B cell (primary cell): ENCODE measurements at regions not wholly inside any gene's neighbourhood (a gene's known extent, or its start where the extent isn't known, plus 50 kb on each side); places are given as distances from the start of the nearest gene placed in this dataset.

ENCODE experiments used
- ATAC-seq: fragments of 200-7000 bp; cut with Tn5 transposase; one replicate; pipeline ENCODE4 v1.10.0; 2021; ENCODE audit warnings: low read depth, mild to moderate bottlenecking, moderate number of reproducible peaks, moderate library complexity
- CTCF ChIA-PET: fragments of 350-600 bp; sonication (Branson Sonifier 250); formaldehyde crosslinking; loops from one replicate; lab custom pipeline; 2021; ENCODE audit warnings: antibody characterized with exemption, inconsistent platforms; lab: Charles Lee
- POLR2A ChIA-PET: fragments of 350-600 bp; sonication (Branson Sonifier 250); formaldehyde crosslinking; loops from one replicate; lab custom pipeline; 2021; ENCODE audit warnings: antibody characterized with exemption; lab: Charles Lee
- DNase-seq: peaks from one replicate; pipeline ENCODE4 v3.0.0; 2013
- H2AFZ ChIP-seq: 2 replicates; pipeline ENCODE4 v1.6.1; 2012; ENCODE audit warnings: mild to moderate bottlenecking, low read depth, low read length; ENCODE audit not compliant: insufficient read depth, poor library complexity, severe bottlenecking
- H3K27ac ChIP-seq, 2 donors: 1 replicate in 1 of 2; 2 replicates in 1 of 2; pipeline ENCODE4 v1.5.1; 2012 to 2013; ENCODE audit warnings: low read length in 2 of 2, mild to moderate bottlenecking in 2 of 2, moderate library complexity in 1 of 2
- H3K27me3 ChIP-seq, 4 experiments: fragments of 200-600 bp in 1 of 4; sonication (generic) in 1 of 4; replicated peaks in 1 of 4; 1 replicate in 2 of 4; 2 replicates in 2 of 4; pipeline versions ENCODE4 v1.6.1 to v1.7.0; 2013 to 2016; ENCODE audit warnings: low read length in 3 of 4, mild to moderate bottlenecking in 2 of 4, mixed read lengths in 1 of 4, moderate library complexity in 1 of 4; ENCODE audit not compliant: insufficient read depth in 4 of 4, control insufficient read depth in 3 of 4; ENCODE audit errors: control extremely low read depth in 1 of 4
- H3K36me3 ChIP-seq, 2 experiments: replicated peaks in 1 of 2; 1 replicate in 1 of 2; 2 replicates in 1 of 2; pipeline versions ENCODE4 v1.6.1 to v1.7.1; 2013; ENCODE audit warnings: low read length in 1 of 2; ENCODE audit not compliant: insufficient read depth in 2 of 2, control insufficient read depth in 1 of 2; ENCODE audit errors: control extremely low read depth in 1 of 2, extremely low read depth in 1 of 2
- H3K4me1 ChIP-seq, 2 donors: fragments of 200-600 bp in 1 of 2; sonication (generic) in 1 of 2; 1 replicate in 1 of 2; 2 replicates in 1 of 2; pipeline versions ENCODE4 v1.5.1 to v1.6.1; 2013 to 2017; ENCODE audit warnings: low read length in 2 of 2; ENCODE audit not compliant: control insufficient read depth in 2 of 2, insufficient read depth in 2 of 2
- H3K4me2 ChIP-seq: replicated peaks from 2 replicates; pipeline ENCODE3; 2012; ENCODE audit warnings: mild to moderate bottlenecking, low read depth, low read length; ENCODE audit not compliant: poor library complexity, severe bottlenecking
- H3K4me3 ChIP-seq, 5 experiments: fragments of 200-600 bp in 1 of 5; sonication (generic) in 1 of 5; 1 replicate in 3 of 5; 2 replicates in 2 of 5; pipeline versions ENCODE4 v1.5.1 to v1.7.0; 2011 to 2016; ENCODE audit warnings: low read length in 4 of 5, mild to moderate bottlenecking in 4 of 5, low read depth in 2 of 5, control low read depth in 1 of 5, moderate library complexity in 1 of 5; ENCODE audit not compliant: insufficient read depth in 1 of 5; ENCODE audit errors: control extremely low read depth in 1 of 5, extremely low read depth in 1 of 5
- H3K79me2 ChIP-seq: fragments of 200-600 bp; sonication (generic); one replicate; pipeline ENCODE4 v1.6.0; 2016; ENCODE audit warnings: low read length; ENCODE audit not compliant: control insufficient read depth, insufficient read depth
- H3K9ac ChIP-seq: fragments of 200-600 bp; sonication (generic); 2 replicates; pipeline ENCODE4 v1.6.1; 2017; ENCODE audit warnings: mild to moderate bottlenecking, low read length, moderate library complexity
- H3K9me3 ChIP-seq, 3 donors: one replicate each; pipeline versions ENCODE4 v1.6.1 to v1.7.1; 2013; ENCODE audit warnings: low read length in 2 of 3; ENCODE audit not compliant: control insufficient read depth in 2 of 3, insufficient read depth in 1 of 3; ENCODE audit errors: control extremely low read depth in 1 of 3
- H4K20me1 ChIP-seq: 2 replicates; pipeline ENCODE4 v1.6.0; 2012; ENCODE audit warnings: mild to moderate bottlenecking, low read length; ENCODE audit not compliant: insufficient read depth, control insufficient read depth, poor library complexity, severe bottlenecking
- H3K27ac Mint-ChIP-seq: one replicate; pipeline ENCODE4 v1.8.0; 2021; ENCODE audit warnings: mixed read lengths
- H3K27me3 Mint-ChIP-seq: one replicate; pipeline ENCODE4 v1.8.0; 2021; ENCODE audit warnings: mixed read lengths
- H3K4me1 Mint-ChIP-seq: one replicate; pipeline ENCODE4 v1.8.0; 2021; ENCODE audit warnings: mixed read lengths
- H3K4me3 Mint-ChIP-seq: one replicate; pipeline ENCODE4 v1.8.0; 2021; ENCODE audit warnings: mixed read lengths
- H3K9me3 Mint-ChIP-seq: one replicate; pipeline ENCODE4 v1.8.0; 2022; ENCODE audit warnings: mixed read lengths; ENCODE audit not compliant: insufficient read depth
- CTCF ChIP-seq: fragments of 200-600 bp; IDR thresholded peaks from one replicate; pipeline ENCODE4 v1.8.0; 2022; ENCODE audit warnings: antibody characterized with exemption, mild to moderate bottlenecking
- EZH2 ChIP-seq: IDR thresholded peaks from 2 replicates; pipeline ENCODE4 v1.6.1; 2012; ENCODE audit warnings: borderline replicate concordance, low read depth, mild to moderate bottlenecking, moderate library complexity, low read length; ENCODE audit not compliant: insufficient read depth, poor library complexity, severe bottlenecking
- WGBS: methylation state at CpG from one replicate; pipeline ENCODE4 v1.1.5; 2013; ENCODE audit warnings: missing lambda C conversion rate; ENCODE audit not compliant: insufficient coverage; 5-methylcytosine and 5-hydroxymethylcytosine counted together
- intact Hi-C: fragments of 100-400 bp; cut with micrococcal nuclease; formaldehyde crosslinking; loops from one replicate; pipeline ENCODE4 v1.10.0; 2022

GRCh38 chr4:180823108-180823507 lies 1420.1 kb upstream of the TENM3 start:
- Mint-ChIP-seq H3K27me3 (no peaks in the 10 kb centered on the region), H3K9me3 (no peaks in the 10 kb centered on the region), H3K4me1 (no peaks in the 10 kb centered on the region), H3K27ac (no peak overlapping the region), H3K4me3 (no peak overlapping the region)
- Histone ChIP-seq H3K27ac (no peak overlapping the region), H3K36me3 (no peaks in the 10 kb centered on the region), H3K9ac (no peak overlapping the region), H3K9me3 (no peaks in the 10 kb centered on the region), H3K4me1 (no peaks in the 10 kb centered on the region), H3K27me3 (no peaks in the 10 kb centered on the region), H3K4me3 (no peak overlapping the region), H3K4me2 (no peak overlapping the region), H2AFZ (no peak overlapping the region), H4K20me1 (no peaks in the 10 kb centered on the region), H3K79me2 (no peaks in the 10 kb centered on the region)
- CTCF ChIA-PET, result no interaction called here
- DNase-seq (no peak), ATAC-seq (no peak)
- no CpG with 5 or more reads among the region's 2 CpGs for WGBS
- POLR2A ChIA-PET, result no interaction called here
- intact Hi-C loops, result no loop called here
- TF ChIP-seq EZH2 (no peak), CTCF (no peak)

GRCh38 chr4:180827232-180828009 lies 1415.8 kb upstream of the TENM3 start:
- WGBS, result 78% methylated on average over 7 of the region's 7 CpGs
- DNase-seq, result no peak
- intact Hi-C loops, result no loop called here
- TF ChIP-seq EZH2, result no peak
- no peak for TF ChIP-seq CTCF
- H3K27ac ChIP-seq, result no peak overlapping the region
- H3K79me2 ChIP-seq, result no peaks in the 10 kb centered on the region
- no peak overlapping the region for H3K4me3 ChIP-seq
- ATAC-seq, result no peak
- no peak overlapping the region for H2AFZ ChIP-seq
- Mint-ChIP-seq H3K27ac (no peak overlapping the region), H3K27me3 (no peaks in the 10 kb centered on the region), H3K4me1 (no peaks in the 10 kb centered on the region), H3K9me3 (no peaks in the 10 kb centered on the region), H3K4me3 (no peak overlapping the region)
- POLR2A ChIA-PET, result no interaction called here
- no peaks in the 10 kb centered on the region for H3K27me3 ChIP-seq
- no peaks in the 10 kb centered on the region for H3K4me1 ChIP-seq
- no peaks in the 10 kb centered on the region for H3K9me3 ChIP-seq
- CTCF ChIA-PET, result no interaction called here
- no peaks in the 10 kb centered on the region for H3K36me3 ChIP-seq
- H4K20me1 ChIP-seq, result no peaks in the 10 kb centered on the region
- H3K4me2 ChIP-seq, result no peak overlapping the region
- no peak overlapping the region for H3K9ac ChIP-seq
